GM19099 (cell line): ENCODE measurements at regions not wholly inside any gene's neighbourhood (a gene's known extent, or its start where the extent isn't known, plus 50 kb on each side); places are given as distances from the start of the nearest gene placed in this dataset.

Source experiments
- POLR2A ChIP-seq: IDR thresholded peaks from 3 replicates; pipeline ENCODE4 v1.6.1; 2011; ENCODE audit warnings: low read depth; ENCODE audit not compliant: insufficient read length; ENCODE audit errors: extremely low read depth

DNA sequence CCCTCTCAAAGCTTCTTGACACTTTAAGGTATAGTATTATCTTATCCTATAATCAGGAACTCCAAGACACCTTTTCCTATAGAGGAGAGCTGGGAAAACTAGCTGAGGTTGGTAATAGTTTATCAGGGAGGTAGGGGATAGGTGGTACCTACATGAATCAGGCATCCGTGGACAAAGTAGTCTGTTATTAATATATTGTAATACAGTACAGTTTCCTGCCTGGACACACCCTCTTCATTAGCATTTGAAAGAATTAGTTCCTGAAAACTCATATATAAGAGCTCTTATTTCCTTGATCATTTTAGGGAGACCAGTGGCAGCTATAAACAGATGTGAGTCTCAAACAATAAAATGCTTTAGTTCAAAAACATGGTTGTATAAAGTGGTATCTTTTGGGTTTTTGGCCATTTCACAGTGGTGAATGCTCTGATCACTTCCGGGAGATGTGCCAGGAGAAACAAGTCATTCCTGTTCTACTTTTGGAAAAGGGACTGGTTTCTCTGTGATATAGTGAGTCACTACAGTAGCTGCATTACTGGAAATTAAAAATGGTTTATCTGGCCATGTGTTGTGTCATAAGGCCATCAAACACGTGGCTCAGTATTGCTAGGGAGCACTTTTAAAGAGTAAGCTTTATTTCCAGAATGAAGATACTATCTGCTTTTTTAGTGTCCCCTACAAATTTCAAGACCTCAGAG lies 98.1 kb downstream of the KLRB1 start:
- TF ChIP-seq POLR2A: no peak

DNA sequence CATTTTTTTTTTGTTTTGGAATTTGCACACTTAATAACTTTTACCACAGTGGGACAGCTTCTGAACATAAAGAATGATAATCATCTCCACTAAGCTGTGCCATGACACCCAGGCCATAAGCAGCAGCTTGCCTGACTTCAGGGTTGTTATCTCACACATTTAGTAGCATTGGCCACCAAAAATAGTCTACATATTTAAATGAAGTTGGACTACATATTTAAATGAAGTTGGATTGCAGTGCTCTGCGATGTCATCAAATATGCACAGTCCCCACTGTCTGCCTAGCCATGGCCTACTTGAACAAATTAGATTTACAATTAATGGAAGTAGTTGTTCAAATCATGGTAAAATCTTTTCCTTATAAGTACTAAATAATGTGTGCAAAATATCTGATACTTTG lies 101.0 kb downstream of the KLRB1 start:
- no peak for TF ChIP-seq POLR2A

DNA sequence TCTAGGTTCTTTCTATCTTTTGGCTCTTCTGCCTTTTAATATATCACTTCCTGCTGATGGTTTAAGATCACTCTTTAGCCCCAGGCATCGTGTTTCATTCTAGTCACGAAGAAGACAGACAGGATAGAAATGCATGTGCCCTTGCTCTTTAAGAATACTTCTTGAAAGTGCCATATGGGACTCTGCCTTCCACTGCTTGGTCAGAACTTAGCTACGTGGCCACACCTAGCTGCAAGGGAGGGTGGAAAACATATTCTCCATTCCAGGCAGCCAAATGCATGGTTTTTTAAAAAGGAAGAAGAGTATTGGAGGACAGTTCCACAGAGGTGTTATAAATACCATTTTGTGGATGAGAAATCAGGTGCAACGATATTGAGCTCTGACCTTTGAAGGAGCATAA lies 143.3 kb downstream of the KLRB1 start:
- TF ChIP-seq POLR2A: no peak

DNA sequence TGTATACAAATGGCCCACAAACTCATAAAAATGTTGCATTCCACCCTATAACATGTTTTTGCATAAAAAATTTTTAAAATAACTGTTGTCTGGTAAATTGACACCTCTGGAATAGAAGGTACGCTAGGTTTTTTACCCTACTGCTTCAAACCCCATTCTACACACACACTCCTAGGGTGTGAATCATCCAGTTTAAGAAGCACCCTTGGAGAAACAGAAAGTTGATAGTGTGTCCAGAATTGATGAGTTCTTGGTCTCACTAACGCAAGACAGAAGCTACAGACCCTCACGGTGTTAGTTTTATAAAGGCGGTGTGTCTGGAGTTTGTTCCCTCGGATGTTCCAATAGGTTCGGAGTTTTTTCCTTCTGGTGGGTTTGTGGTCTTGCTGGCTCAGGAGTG lies 158.5 kb downstream of the KLRB1 start:
- no peak for TF ChIP-seq POLR2A

DNA sequence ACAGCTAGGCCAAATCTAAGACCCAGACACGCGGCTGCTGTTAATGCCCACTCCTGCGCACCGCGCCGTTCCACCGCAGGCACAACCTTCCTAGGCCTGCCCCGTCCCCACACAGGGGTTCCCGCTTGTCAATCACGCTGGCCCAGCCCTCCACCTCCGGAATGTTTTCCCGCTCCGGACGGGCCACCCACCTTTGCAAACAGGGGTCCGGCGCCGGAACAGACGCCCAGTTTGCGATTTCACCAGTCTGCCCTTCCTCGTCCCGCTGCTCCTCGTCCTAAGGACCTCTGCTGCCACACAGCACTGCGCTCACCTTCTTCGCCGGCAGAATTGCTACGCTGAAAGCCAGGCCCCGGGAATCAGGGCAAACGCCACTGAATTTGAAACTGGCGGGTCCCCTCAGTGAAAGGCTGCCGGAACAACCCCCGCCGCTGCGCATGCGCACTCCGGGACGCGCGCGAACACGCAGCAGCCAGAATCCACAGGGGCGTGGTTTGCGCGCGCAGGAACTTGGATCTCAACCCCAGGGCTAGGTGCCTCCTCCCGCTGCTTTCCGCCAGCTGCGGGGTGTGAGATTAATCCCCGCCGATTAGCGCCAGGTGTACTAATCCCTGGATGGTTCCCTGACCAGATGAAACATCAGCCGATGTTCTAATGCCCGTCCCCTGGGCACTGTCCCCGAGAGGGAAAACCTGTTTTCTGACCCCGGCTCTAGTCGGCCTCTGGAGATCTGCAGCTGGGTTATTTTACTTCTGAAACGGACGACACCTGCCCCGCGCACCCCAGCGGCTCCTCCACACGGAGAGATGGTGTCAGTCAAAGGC lies 159.7 kb downstream of the KLRB1 start:
- peak; percentile 44 for TF ChIP-seq POLR2A

DNA sequence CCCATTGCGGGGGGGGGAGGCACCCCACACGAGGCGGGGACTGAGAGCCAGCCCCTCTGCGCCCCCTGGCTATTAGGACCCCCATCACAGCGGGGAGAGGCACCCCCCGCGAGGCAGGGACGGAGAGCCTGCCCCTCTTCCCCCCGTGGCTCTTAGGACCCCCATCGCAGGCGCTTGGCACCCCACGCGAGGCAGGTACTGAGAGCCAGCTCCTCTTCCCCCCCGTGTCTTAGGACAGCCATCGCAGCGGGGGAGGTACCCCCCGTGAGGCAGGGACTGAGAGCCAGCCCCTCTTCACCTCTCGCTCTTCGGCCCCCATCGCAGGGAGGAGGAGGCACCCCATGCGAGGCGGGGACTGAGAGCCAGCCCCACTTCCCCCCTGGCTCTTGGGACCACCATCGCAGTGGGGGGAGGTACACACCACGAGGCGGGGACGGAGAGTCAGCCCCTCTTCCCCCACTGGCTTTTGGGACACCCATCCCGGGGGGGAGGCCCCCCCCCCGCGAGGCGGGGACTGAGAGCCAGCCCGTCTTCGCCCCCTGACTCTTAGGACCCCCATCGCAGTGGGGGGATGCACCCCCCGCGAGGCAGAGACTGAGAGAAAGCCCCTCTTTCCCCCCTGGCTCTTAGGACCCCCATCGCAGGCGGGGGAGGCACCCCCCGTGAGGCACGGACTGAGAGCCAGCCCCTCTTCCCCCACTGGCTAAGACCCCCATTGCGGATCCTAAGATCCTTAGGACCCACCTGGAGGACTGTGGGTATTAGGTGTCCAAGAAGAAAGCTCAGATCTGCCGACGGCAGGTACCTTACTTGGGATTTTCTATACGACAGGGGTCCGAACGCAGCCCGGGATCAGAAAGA lies 198.6 kb upstream of the PZP start:
- no peak for TF ChIP-seq POLR2A

DNA sequence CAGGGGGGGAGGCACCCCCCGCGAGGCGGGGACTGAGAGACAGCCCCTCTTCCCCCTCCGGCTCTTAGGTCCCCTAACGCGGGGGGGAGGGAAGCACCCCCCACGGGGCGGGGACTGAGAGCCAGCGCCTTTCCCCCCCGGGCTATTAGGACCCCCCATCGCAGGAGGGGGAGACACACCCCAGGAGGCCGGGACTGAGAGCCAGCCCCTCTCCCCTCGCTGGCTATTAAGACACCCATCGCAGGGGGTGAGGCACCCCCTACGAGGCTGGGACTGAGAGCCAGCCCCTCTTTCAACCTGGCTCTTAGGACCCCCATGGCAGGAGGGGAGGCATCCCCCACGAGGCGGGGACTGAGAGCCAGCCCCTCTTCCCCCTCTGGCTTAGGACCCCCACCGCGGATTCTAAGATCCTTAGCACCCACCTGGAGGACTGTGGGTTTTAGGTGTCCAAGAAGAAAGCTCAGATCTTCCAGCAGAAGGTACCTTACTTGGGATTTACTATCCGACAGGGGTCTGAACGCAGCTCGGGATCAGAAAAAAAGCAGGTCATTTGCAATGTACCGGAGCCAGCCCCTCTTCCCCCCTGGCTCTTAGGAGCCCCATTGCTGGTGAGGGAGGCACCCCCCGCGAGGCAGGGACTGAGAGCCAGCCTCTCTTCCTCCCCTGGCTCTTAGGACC lies 197.8 kb upstream of the PZP start:
- TF ChIP-seq POLR2A: no peak

DNA sequence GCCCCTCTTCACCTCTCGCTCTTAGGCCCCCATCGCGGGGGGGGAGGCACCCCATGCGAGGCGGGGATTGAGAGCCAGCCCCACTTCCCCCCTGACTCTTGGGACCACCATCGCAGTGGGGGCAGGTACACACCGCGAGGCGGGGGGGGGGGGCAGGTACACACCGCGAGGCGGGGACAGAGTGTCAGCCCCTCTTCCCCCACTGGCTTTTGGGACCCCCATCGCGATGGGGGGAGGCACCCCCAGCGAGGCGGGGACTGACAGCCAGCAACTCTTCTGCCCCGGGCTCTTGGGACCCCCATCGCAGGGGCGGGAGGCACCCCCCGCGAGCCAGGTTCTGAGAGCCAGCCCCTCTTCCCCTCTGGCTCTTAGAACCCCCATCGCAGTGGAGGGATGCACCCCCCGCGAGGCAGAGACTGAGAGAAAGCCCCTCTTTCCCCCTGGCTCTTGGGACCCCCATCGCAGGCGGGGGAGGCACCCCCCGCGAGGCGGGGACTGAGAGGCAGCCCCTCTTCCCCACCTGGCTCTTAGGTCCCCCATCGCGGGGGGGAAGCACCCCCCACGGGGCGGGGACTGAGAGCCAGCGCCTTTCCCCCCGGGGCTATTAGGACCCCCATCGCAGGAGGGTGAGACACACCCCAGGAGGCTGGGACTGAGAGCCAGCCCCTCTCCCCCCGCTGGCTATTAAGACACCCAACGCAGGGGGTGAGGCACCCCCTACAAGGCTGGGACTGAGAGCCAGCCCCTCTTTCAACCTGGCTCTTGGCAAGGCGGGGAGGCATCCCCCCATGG lies 196.5 kb upstream of the PZP start:
- TF ChIP-seq POLR2A: no peak

DNA sequence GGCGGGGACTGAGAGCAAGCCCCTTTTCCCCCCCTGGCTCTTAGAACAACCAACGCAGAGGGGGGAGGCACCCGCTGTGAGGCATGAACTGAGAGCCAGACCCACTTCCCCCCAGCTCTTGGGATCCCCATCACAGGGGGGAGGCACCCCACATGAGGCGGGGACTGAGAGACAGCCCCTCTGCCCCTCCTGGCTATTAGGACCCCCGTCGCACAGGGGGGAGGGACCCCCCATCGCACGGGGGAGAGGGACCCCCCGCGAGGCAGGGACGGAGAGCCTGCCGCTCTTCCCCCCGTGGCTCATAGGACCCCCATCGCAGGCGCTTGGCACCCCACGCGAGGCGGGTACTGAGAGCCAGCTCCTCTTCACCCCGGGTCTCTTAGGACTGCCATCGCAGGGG lies 195.8 kb upstream of the PZP start:
- TF ChIP-seq POLR2A: no peak

DNA sequence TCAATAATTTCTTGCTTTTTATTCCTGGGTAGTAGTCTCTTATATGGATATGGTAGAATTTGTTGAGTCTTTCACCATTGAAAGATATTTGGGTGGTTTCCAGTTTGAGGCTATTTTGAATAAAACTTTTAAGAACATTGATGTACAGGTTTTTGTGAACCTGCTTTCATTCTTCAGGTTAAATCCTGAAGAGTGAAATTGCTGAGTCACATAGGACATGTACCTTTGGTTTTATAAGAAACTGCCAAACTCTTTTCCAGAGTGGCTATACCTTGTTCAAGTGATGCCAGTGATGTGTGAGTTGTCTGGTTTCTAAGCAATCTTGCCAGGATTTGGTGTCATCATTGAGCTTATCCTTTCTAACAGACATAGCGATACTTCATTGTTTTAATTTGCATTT lies 184.6 kb upstream of the PZP start:
- no peak for TF ChIP-seq POLR2A

DNA sequence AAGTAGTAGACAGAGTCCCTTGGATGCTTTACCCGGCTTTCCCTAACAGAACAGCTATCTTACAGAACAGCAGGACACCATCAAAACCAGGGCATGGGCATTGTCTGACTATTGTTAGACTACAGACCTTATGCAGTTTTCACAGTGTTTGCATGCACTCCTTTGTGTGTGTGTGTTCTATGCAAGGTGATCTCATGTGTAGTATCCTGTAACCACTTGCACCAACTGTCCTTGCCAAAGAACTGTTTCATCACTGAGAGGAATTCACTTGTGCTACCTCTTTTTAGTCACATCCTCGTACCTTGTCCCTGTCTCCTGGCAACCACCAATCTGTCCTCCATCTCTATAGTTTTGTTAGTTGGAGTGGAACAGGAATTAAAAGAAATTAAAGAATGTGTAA lies 183.6 kb upstream of the PZP start:
- TF ChIP-seq POLR2A: no peak

DNA sequence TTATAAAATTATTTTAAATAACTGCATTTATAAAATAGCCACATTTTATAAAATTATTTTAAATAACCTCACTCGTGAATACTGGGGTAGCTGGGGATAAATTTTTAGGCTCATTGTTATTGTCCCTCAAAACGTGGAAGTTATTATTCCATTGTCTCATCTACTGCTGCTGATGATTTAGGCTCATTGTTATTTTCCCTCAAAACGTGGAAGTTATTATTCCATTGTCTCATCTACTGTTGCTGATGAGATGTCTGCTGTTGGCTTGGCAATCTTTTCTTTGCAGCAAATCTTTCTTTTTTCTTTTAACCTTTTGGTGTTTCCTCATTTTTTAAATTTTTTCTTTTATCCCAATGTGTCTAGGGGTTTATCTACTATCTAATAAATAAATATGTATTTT lies 182.6 kb upstream of the PZP start:
- no peak for TF ChIP-seq POLR2A

DNA sequence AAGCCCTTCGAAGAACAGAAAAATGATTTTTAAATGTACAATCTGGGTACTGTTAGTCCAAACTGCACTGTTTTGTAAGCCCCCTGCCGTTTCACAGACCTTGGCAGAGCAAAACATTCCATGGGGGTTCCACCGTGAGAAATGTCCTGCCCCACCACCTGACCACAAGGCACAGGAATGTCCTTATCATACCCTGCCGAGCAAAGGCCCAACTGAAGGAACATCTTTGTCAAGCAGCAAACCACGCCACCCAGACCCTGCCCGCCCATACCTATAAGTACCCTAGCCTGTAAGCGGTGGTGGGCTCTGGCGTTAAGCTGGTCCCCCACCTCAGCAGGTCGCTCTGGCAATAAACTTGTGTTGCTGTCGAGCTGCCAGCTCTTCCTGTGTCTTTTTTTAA lies 181.6 kb upstream of the PZP start:
- no peak for TF ChIP-seq POLR2A

DNA sequence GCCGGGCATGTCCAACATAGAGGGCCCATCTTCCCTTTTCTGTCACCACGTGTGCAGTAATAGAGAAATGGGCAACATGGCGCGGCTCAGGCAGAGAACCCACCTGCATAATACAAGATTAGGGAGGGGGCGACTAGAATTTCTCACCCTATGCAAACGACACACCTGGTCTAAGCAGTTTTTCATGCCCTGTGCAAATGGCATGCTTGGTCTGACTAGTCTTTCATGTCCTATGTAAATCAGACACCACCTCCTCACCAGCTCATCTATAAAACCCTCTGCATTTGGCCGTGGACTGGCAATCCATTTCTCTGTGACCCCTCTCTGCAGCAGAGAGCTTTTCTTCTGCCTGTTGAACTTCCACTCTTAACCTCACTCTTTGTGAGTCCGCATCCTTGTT lies 180.2 kb upstream of the PZP start:
- no peak for TF ChIP-seq POLR2A
